ENCODE measurements at regions not wholly inside any gene's neighbourhood (a gene's known extent, or its start where the extent isn't known, plus 50 kb on each side); places are given as distances from the start of the nearest gene placed in this dataset.

GRCh38 chr4:23741681-23742191 lies 148.1 kb downstream of the PPARGC1A start:
- Histone ChIP-seq H3K27ac (no peak overlapping the region), H3K4me3 (ENCODE audit: low read depth, low read length) (no peak overlapping the region), H3K4me1 (peaks cover 4% of the 10 kb centered on the region), H3K79me2 (no peaks in the 10 kb centered on the region), H2AFZ (no peak overlapping the region), H3K9me3 (ENCODE audit: control insufficient read depth, low read length) (no peaks in the 10 kb centered on the region), H3K36me3 (ENCODE audit: control insufficient read depth, insufficient read depth, low read length) (no peaks in the 10 kb centered on the region), H3K27me3 (ENCODE audit: control insufficient read depth, insufficient read depth, low read length) (no peaks in the 10 kb centered on the region), H3K4me2 (ENCODE audit: low read length) (no peak overlapping the region), H3K9ac (no peak overlapping the region)
- TF ChIP-seq CTCF (IDR thresholded peaks at IDR 0.05) = no peak

- H3K4me3 ChIP-seq (ENCODE audit: low read depth, low read length) = no peak overlapping the region
- H3K9me3 ChIP-seq (ENCODE audit: control insufficient read depth, low read length) = no peaks in the 10 kb centered on the region
- H3K27me3 ChIP-seq (ENCODE audit: control insufficient read depth, insufficient read depth, low read length) = no peaks in the 10 kb centered on the region
- H3K27ac ChIP-seq = no peak overlapping the region
- no peak overlapping the region for H2AFZ ChIP-seq
- H3K4me2 ChIP-seq (ENCODE audit: low read length) = no peak overlapping the region
- H3K36me3 ChIP-seq (ENCODE audit: control insufficient read depth, insufficient read depth, low read length) = no peaks in the 10 kb centered on the region
- no peaks in the 10 kb centered on the region for H3K79me2 ChIP-seq
- no peak overlapping the region for H3K9ac ChIP-seq
- TF ChIP-seq CTCF (IDR thresholded peaks at IDR 0.05) = no peak
- H3K4me1 ChIP-seq = peaks cover 4% of the 10 kb centered on the region
Measured at GRCh38 chr4:23737571-23737970, 152.3 kb downstream of the PPARGC1A start.

GRCh38 chr4:23736466-23736865 lies 153.4 kb downstream of the PPARGC1A start:
- no peak overlapping the region for H3K9ac ChIP-seq
- H3K36me3 ChIP-seq (ENCODE audit: control insufficient read depth, insufficient read depth, low read length) = no peaks in the 10 kb centered on the region
- no peak overlapping the region for H3K4me2 ChIP-seq (ENCODE audit: low read length)
- no peaks in the 10 kb centered on the region for H3K27me3 ChIP-seq (ENCODE audit: control insufficient read depth, insufficient read depth, low read length)
- H3K27ac ChIP-seq = no peak overlapping the region
- peaks cover 4% of the 10 kb centered on the region for H3K4me1 ChIP-seq
- no peaks in the 10 kb centered on the region for H3K9me3 ChIP-seq (ENCODE audit: control insufficient read depth, low read length)
- no peak for TF ChIP-seq CTCF (IDR thresholded peaks at IDR 0.05)
- H3K4me3 ChIP-seq (ENCODE audit: low read depth, low read length) = no peak overlapping the region
- H3K79me2 ChIP-seq = no peaks in the 10 kb centered on the region
- no peak overlapping the region for H2AFZ ChIP-seq

GRCh38 chr4:23734000-23734399 lies 155.8 kb downstream of the PPARGC1A start:
- H3K4me2 ChIP-seq (ENCODE audit: low read length) = no peak overlapping the region
- H3K4me1 ChIP-seq = no peaks in the 10 kb centered on the region
- TF ChIP-seq CTCF (IDR thresholded peaks at IDR 0.05) = no peak
- no peaks in the 10 kb centered on the region for H3K36me3 ChIP-seq (ENCODE audit: control insufficient read depth, insufficient read depth, low read length)
- no peaks in the 10 kb centered on the region for H3K79me2 ChIP-seq
- H2AFZ ChIP-seq = no peak overlapping the region
- H3K9ac ChIP-seq = no peak overlapping the region
- H3K9me3 ChIP-seq (ENCODE audit: control insufficient read depth, low read length) = no peaks in the 10 kb centered on the region
- no peaks in the 10 kb centered on the region for H3K27me3 ChIP-seq (ENCODE audit: control insufficient read depth, insufficient read depth, low read length)
- no peak overlapping the region for H3K27ac ChIP-seq
- H3K4me3 ChIP-seq (ENCODE audit: low read depth, low read length) = no peak overlapping the region

- Histone ChIP-seq H3K4me3 (ENCODE audit: low read depth, low read length) (no peak overlapping the region), H3K36me3 (ENCODE audit: control insufficient read depth, insufficient read depth, low read length) (no peaks in the 10 kb centered on the region), H3K4me2 (ENCODE audit: low read length) (no peak overlapping the region)
Measured at GRCh38 chr4:23733476-23733875, 156.4 kb downstream of the PPARGC1A start.

More at GRCh38 chr4:23733476-23733875, 156.4 kb downstream of the PPARGC1A start:
- Histone ChIP-seq H2AFZ (no peak overlapping the region), H3K27ac (no peak overlapping the region), H3K79me2 (no peaks in the 10 kb centered on the region), H3K4me1 (peaks cover under 1% of the 10 kb centered on the region), H3K9me3 (ENCODE audit: control insufficient read depth, low read length) (no peaks in the 10 kb centered on the region), H3K27me3 (ENCODE audit: control insufficient read depth, insufficient read depth, low read length) (no peaks in the 10 kb centered on the region), H3K9ac (no peak overlapping the region)
- TF ChIP-seq CTCF (IDR thresholded peaks at IDR 0.05) = no peak
